BJ (cell line): ENCODE measurements at regions not wholly inside any gene's neighbourhood (a gene's known extent, or its start where the extent isn't known, plus 50 kb on each side); places are given as distances from the start of the nearest gene placed in this dataset.

Source experiments
- CTCF ChIA-PET: fragments of 350-600 bp; formaldehyde crosslinking; extraction: SDS; loops from one replicate; lab custom pipeline; 2021; ENCODE audit warnings: antibody characterized with exemption, inconsistent platforms; lab: Yijun Ruan, JAX
- POLR2A ChIA-PET: fragments of 300-600 bp; sonication (Branson Sonifier 250); formaldehyde crosslinking; extraction: SDS; loops from one replicate; lab custom pipeline; 2021; ENCODE audit warnings: antibody characterized with exemption; lab: Charles Lee
- DNase-seq: peaks from one replicate; pipeline ENCODE4 v3.0.0-alpha.2; 2011; ENCODE audit warnings: low read depth
- H3K27me3 ChIP-seq: 2 replicates; pipeline ENCODE4 v1.6.0; 2011; ENCODE audit warnings: low read length; ENCODE audit not compliant: control insufficient read depth, insufficient read depth
- H3K36me3 ChIP-seq: 2 replicates; pipeline ENCODE4 v1.5.1; 2011; ENCODE audit warnings: low read length; ENCODE audit not compliant: control insufficient read depth, insufficient read depth
- H3K4me3 ChIP-seq: 2 replicates; pipeline ENCODE4 v1.5.1; 2011; ENCODE audit warnings: low read depth, mild to moderate bottlenecking, control low read depth, low read length
- CTCF ChIP-seq: IDR thresholded peaks from 2 replicates; pipeline ENCODE4 v1.5.1; 2011; ENCODE audit warnings: low read depth, mild to moderate bottlenecking, control low read depth, inconsistent platforms, low read length, moderate library complexity; ENCODE audit not compliant: insufficient read depth

- CTCF ChIA-PET: interaction anchor here (0.6 kb wide), 1 partner anchor 225 kb away, joined by 3 read pairs; no protein-coding TSS in a partner anchor
- POLR2A ChIA-PET: no interaction called here
- Histone ChIP-seq H3K27me3 (no peaks in the 10 kb centered on the region), H3K4me3 (no peak overlapping the region), H3K36me3 (no peaks in the 10 kb centered on the region)
- no peak for DNase-seq
- TF ChIP-seq CTCF: no peak
Measured at GRCh38 chr15:26391567-26392194, 381.2 kb downstream of the GABRB3 start.

GRCh38 chr15:26382444-26383072 is 390.3 kb downstream of the GABRB3 start:
- Histone ChIP-seq H3K4me3 (no peak overlapping the region), H3K36me3 (no peaks in the 10 kb centered on the region), H3K27me3 (no peaks in the 10 kb centered on the region)
- DNase-seq: no peak
- CTCF ChIA-PET: no interaction called here
- no peak for TF ChIP-seq CTCF
- POLR2A ChIA-PET: no interaction called here

GRCh38 chr15:26378304-26378703 is 394.6 kb downstream of the GABRB3 start:
- no peak overlapping the region for H3K4me3 ChIP-seq
- DNase-seq: no peak
- H3K27me3 ChIP-seq: no peaks in the 10 kb centered on the region
- no peak for TF ChIP-seq CTCF
- POLR2A ChIA-PET: no interaction called here
- no peaks in the 10 kb centered on the region for H3K36me3 ChIP-seq
- CTCF ChIA-PET: no interaction called here

- no peak for DNase-seq
- POLR2A ChIA-PET: no interaction called here
Measured at GRCh38 chr15:26376243-26376642, 396.6 kb downstream of the GABRB3 start.

More at GRCh38 chr15:26376243-26376642, 396.6 kb downstream of the GABRB3 start:
- no peaks in the 10 kb centered on the region for H3K27me3 ChIP-seq
- H3K36me3 ChIP-seq: no peaks in the 10 kb centered on the region
- no peak for TF ChIP-seq CTCF
- CTCF ChIA-PET: interaction anchor here (1.2 kb wide), 1 partner anchor 12 kb away, joined by 3 read pairs; no protein-coding TSS in a partner anchor
- H3K4me3 ChIP-seq: no peak overlapping the region
